NT2/D1 (cell line): ENCODE measurements at regions not wholly inside any gene's neighbourhood (a gene's known extent, or its start where the extent isn't known, plus 50 kb on each side); places are given as distances from the start of the nearest gene placed in this dataset.

Experiments
- DNase-seq: peaks from one replicate; pipeline ENCODE4 v3.0.0-alpha.2; 2011; ENCODE audit warnings: low read depth, low spot score
- H3K27me3 ChIP-seq: 2 replicates; pipeline ENCODE4 v1.6.0; 2011; ENCODE audit warnings: mild to moderate bottlenecking; ENCODE audit not compliant: insufficient read length, insufficient read depth
- H3K36me3 ChIP-seq: 2 replicates; pipeline ENCODE4 v1.6.1; 2011; ENCODE audit warnings: mild to moderate bottlenecking, low read length, mixed read lengths; ENCODE audit not compliant: insufficient read depth, insufficient read length
- H3K4me1 ChIP-seq: 2 replicates; pipeline ENCODE4 v1.5.1; 2011; ENCODE audit not compliant: insufficient read depth, insufficient read length
- H3K4me3 ChIP-seq: 2 replicates; pipeline ENCODE4 v1.5.1; 2011; ENCODE audit warnings: low read depth; ENCODE audit not compliant: insufficient read length
- H3K9ac ChIP-seq: 2 replicates; pipeline ENCODE4 v1.6.0; 2011; ENCODE audit warnings: low read depth; ENCODE audit not compliant: insufficient read length
- H3K9me3 ChIP-seq: 2 replicates; pipeline ENCODE4 v1.5.1; 2011; ENCODE audit warnings: mild to moderate bottlenecking, low read length; ENCODE audit not compliant: insufficient read depth
- SUZ12 ChIP-seq: IDR thresholded peaks from 2 replicates; pipeline ENCODE4 v1.6.1; 2011; ENCODE audit not compliant: insufficient read length, insufficient read depth; ENCODE audit errors: extremely low read depth
- YY1 ChIP-seq: IDR thresholded peaks from 2 replicates; pipeline ENCODE4 v1.6.1; 2011; ENCODE audit not compliant: insufficient read length, insufficient read depth
- ZNF274 ChIP-seq: IDR thresholded peaks from 2 replicates; pipeline ENCODE4 v1.6.1; 2011; ENCODE audit warnings: mild to moderate bottlenecking, low read depth, low read length

- DNase-seq, result no peak
- Histone ChIP-seq H3K9ac (no peak overlapping the region), H3K27me3 (no peaks in the 10 kb centered on the region), H3K4me3 (no peak overlapping the region), H3K4me1 (no peaks in the 10 kb centered on the region), H3K9me3 (no peaks in the 10 kb centered on the region), H3K36me3 (no peaks in the 10 kb centered on the region)
- TF ChIP-seq SUZ12 (no peak), ZNF274 (no peak), YY1 (no peak)
Measured at GRCh38 chr7:89796481-89796880, 357.8 kb upstream of the STEAP1 start.

DNA sequence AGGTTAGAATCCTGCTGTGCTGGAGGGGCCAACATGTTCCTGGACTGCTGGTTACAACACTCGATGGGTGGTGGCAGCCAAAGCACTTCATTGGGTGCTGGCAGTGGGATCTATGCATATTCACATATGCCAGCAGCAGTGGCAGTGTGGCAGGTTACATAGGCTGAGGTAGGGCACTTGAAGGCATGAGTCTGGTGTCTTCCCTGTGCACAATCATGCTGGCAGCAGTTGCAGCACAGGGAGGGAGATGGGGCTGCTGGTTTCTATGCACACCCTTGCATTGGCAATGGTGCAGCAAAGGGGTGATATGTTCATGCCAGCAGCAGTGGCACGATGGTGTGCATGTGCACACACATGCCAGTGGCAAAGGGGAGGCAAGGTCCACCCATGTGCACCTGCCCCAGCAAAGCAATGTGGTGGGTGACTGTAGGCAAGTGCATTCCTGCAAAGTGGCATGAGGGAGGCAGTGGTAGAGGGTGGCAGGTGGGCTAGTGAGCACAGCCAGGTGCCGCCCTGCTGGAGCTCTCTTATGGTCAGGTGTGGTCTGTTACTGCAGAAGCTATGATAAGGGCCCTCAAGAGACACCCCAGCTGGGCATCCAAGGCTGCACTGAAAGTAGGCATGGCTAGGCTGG lies 356.2 kb upstream of the STEAP1 start:
- Histone ChIP-seq H3K4me3 (no peak overlapping the region), H3K27me3 (no peaks in the 10 kb centered on the region), H3K36me3 (no peaks in the 10 kb centered on the region), H3K9ac (no peak overlapping the region), H3K4me1 (no peaks in the 10 kb centered on the region), H3K9me3 (no peaks in the 10 kb centered on the region)
- TF ChIP-seq ZNF274 (no peak), SUZ12 (no peak), YY1 (no peak)
- no peak for DNase-seq

GRCh38 chr7:89798599-89798996 lies 355.7 kb upstream of the STEAP1 start:
- H3K27me3 ChIP-seq, result no peaks in the 10 kb centered on the region
- no peak overlapping the region for H3K9ac ChIP-seq
- H3K4me3 ChIP-seq, result no peak overlapping the region
- TF ChIP-seq ZNF274 (no peak), YY1 (no peak)
- no peak for DNase-seq
- no peaks in the 10 kb centered on the region for H3K4me1 ChIP-seq
- no peaks in the 10 kb centered on the region for H3K36me3 ChIP-seq
- H3K9me3 ChIP-seq, result no peaks in the 10 kb centered on the region

DNA sequence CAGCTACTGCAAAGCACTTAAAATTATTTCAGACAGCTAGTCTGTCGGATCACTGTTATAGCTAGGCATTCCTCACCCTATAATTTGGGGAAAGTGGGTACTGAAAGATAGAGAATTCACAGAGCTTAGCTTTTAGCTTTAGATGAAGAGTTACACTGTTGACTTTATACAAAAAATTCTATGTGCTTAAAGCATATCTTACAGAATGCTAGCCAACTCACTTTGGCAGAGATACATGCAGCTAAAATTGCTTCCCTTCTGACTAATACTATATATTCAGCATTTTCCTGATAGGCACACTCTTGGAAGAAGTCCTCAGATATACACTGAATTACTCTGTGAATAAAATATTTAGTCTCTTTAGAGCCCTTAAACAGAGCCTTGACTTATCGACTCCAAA lies 353.5 kb upstream of the STEAP1 start:
- no peak for TF ChIP-seq ZNF274
- TF ChIP-seq YY1, result no peak
- no peak for TF ChIP-seq SUZ12
- no peaks in the 10 kb centered on the region for H3K9me3 ChIP-seq
- DNase-seq, result no peak
- H3K4me3 ChIP-seq, result no peak overlapping the region
- no peak overlapping the region for H3K9ac ChIP-seq
- no peaks in the 10 kb centered on the region for H3K27me3 ChIP-seq
- H3K4me1 ChIP-seq, result no peaks in the 10 kb centered on the region
- H3K36me3 ChIP-seq, result no peaks in the 10 kb centered on the region

DNA sequence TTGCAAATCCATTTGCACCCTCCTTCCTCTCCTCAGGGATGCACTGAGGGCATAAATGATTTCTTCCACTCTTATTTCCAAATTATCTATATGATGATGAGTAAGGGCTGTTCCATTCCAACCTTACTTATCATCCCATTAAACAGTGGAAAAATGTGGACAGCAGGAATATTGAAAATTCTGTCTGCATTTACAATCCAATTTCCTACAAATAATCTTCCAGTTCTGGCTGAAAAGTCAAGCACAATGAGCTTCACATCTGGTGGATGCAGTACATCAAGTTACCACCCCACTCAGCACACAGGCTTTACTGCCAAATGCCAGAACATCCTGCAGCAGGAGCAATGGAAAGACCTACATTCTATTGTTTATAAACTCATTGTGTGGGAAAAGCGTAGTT lies 345.0 kb upstream of the STEAP1 start:
- Histone ChIP-seq H3K4me1 (no peaks in the 10 kb centered on the region), H3K27me3 (no peaks in the 10 kb centered on the region), H3K4me3 (no peak overlapping the region), H3K9me3 (no peaks in the 10 kb centered on the region), H3K36me3 (no peaks in the 10 kb centered on the region), H3K9ac (no peak overlapping the region)
- TF ChIP-seq YY1, result no peak
- no peak for TF ChIP-seq SUZ12
- no peak for TF ChIP-seq ZNF274
- no peak for DNase-seq

GRCh38 chr7:89813081-89813480 lies 341.2 kb upstream of the STEAP1 start:
- H3K27me3 ChIP-seq, result no peaks in the 10 kb centered on the region
- no peak overlapping the region for H3K4me3 ChIP-seq
- H3K9ac ChIP-seq, result no peak overlapping the region
- TF ChIP-seq YY1 (no peak), SUZ12 (no peak), ZNF274 (no peak)
- DNase-seq, result no peak
- H3K9me3 ChIP-seq, result no peaks in the 10 kb centered on the region
- no peaks in the 10 kb centered on the region for H3K4me1 ChIP-seq
- no peaks in the 10 kb centered on the region for H3K36me3 ChIP-seq

GRCh38 chr7:89826121-89826520 lies 328.1 kb upstream of the STEAP1 start:
- no peak for TF ChIP-seq ZNF274
- TF ChIP-seq YY1, result no peak
- no peak for TF ChIP-seq SUZ12
- H3K27me3 ChIP-seq, result no peaks in the 10 kb centered on the region

GRCh38 chr7:89826557-89826956 lies 327.7 kb upstream of the STEAP1 start:
- no peak for DNase-seq
- Histone ChIP-seq H3K36me3 (no peaks in the 10 kb centered on the region), H3K27me3 (no peaks in the 10 kb centered on the region), H3K9me3 (no peaks in the 10 kb centered on the region), H3K4me1 (no peaks in the 10 kb centered on the region), H3K9ac (no peak overlapping the region), H3K4me3 (no peak overlapping the region)
- TF ChIP-seq YY1, result no peak
- TF ChIP-seq ZNF274, result no peak
- TF ChIP-seq SUZ12, result no peak

More at GRCh38 chr7:89826121-89826520, 328.1 kb upstream of the STEAP1 start:
- Histone ChIP-seq H3K4me3 (no peak overlapping the region), H3K9ac (no peak overlapping the region), H3K4me1 (no peaks in the 10 kb centered on the region), H3K9me3 (no peaks in the 10 kb centered on the region), H3K36me3 (no peaks in the 10 kb centered on the region)
- no peak for DNase-seq
